H4 (cell line): ENCODE measurements at regions not wholly inside any gene's neighbourhood (a gene's known extent, or its start where the extent isn't known, plus 50 kb on each side); places are given as distances from the start of the nearest gene placed in this dataset.

Experiments
- DNase-seq: peaks from one replicate; pipeline ENCODE4 v3.0.0-alpha.2; 2015; ENCODE audit warnings: low spot score

DNA sequence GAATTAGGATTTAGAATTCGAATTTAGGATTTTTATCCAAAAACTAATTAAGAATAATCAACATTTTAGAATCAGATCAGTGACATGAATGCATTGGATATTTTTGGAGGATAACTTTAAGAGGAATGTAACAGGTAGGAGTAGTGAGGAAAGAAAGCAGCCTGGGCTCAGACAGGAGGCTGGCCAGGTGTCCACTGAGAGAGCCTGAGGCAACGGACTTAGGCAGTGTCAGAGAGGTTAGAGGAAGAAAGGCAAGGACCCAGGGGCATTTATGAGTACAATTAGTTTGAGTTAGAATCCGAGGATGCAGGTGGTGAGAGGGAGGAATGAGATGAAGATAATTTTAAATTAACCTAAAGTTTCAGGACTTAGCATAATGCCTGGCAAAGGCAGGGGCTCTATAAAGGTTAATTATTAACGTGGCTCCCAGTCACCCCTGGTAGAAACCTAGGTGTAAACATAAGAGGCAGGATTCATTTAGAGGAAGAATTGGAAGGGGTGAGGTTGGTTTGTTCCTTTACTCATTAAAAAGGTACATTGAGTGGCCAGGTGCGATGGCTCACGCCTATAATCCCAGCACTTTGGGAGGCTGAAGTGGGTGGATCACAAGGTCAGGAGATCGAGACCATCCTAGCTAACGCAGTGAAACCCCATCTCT is 507.1 kb downstream of the TMEM182 start:
- DNase-seq, result no peak

- no peak for DNase-seq
Measured at GRCh38 chr2:103276869-103277268, 515.0 kb downstream of the TMEM182 start.

GRCh38 chr2:103284750-103285149 is 522.9 kb downstream of the TMEM182 start:
- no peak for DNase-seq

- no peak for DNase-seq
Measured at GRCh38 chr2:103285354-103285753, 523.5 kb downstream of the TMEM182 start.

GRCh38 chr2:103287746-103288145 is 525.9 kb downstream of the TMEM182 start:
- no peak for DNase-seq

- no peak for DNase-seq
Measured at GRCh38 chr2:103288696-103289095, 526.9 kb downstream of the TMEM182 start.

- no peak for DNase-seq
Measured at GRCh38 chr2:103289105-103289725, 527.4 kb downstream of the TMEM182 start.

GRCh38 chr2:103292573-103292972 is 530.7 kb downstream of the TMEM182 start:
- DNase-seq, result no peak

DNA sequence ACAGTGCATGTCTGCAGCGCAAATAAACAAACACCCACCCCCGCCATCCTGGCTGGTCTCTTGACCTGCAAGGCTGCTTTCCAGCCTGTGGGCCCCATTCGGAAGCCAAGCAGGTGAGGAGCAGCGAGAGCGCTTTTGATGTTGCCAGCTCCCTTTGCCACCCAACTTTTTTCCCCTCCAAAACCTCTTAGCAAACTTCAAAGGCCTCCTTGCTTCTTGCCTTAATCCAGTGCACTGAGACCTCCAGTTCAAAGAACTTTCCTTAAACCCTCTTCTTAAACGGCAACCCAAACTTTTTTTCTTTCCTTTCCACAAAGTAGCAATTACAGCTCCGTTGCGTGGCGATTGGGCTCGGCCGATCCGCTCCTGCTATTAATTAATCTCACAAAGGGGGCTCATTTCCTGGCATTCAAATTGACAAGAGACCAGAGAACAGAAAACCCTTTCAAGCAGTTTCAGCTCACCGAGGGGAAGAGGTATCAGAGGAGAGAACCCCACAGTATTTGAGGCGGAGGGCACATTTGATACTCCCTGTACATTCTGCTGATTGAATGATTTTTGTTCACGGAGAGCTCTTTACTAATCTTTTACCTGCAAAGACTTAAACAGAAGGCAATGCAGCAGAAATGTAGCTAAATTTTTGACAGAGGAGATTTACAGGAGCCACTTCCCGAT is 531.4 kb downstream of the TMEM182 start:
- no peak for DNase-seq

DNA sequence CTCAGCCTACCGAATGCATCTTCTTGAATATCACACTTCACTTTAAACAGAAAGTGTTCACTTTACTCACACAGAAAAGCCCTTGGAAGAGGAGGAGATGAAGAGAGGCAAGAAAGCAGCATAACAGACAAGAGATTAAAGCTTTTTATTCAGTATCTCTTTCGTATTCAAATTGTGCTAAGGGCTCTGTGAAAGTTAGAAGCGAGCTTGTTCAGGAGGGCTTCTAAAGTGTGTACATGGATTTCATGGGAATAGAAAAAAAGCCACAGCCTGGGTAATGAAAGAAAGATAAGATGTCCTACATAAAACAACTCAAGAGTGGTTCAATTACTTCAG is 531.9 kb downstream of the TMEM182 start:
- no peak for DNase-seq

GRCh38 chr2:103294420-103294819 is 532.6 kb downstream of the TMEM182 start:
- no peak for DNase-seq

- DNase-seq, result no peak
Measured at GRCh38 chr2:103295591-103295990, 533.8 kb downstream of the TMEM182 start.

DNA sequence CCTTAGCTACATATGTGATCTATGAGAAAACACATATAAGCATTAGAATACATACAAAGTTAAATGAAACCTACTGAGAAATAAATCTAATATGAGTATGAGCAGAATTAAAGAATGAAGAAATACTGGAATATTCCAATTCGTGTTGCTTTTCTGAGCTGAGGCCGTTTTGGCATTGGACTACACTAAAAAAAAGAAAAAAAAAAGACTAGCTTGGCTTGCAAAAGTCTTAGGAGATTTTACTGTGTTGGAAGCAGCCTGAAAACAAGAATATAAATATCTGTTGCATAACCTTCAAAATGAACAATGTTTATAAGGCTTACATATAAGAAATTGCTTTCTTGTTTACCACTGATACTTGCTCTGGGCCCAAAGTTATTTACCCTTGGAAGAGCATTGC is 562.8 kb downstream of the TMEM182 start:
- DNase-seq, result no peak

GRCh38 chr2:103327386-103327785 is 565.6 kb downstream of the TMEM182 start:
- DNase-seq, result no peak

DNA sequence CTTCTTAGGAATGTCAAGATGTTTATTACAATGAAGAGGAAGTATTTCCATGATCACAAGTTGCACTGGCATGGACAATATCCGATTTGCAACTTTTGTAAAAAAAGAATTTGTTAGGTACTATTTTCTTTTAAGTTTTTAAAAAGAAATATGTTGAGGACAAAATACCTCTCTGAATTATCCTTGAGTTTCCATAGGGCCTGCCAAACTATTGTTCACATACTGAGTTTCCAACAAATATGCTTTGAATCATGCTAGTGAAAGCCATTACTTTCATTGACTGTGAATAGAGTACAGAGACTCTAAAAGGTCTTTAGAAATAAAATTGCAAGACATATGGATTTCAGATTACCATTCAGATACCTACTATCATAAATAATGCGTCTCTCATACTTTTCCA is 566.1 kb downstream of the TMEM182 start:
- no peak for DNase-seq

DNA sequence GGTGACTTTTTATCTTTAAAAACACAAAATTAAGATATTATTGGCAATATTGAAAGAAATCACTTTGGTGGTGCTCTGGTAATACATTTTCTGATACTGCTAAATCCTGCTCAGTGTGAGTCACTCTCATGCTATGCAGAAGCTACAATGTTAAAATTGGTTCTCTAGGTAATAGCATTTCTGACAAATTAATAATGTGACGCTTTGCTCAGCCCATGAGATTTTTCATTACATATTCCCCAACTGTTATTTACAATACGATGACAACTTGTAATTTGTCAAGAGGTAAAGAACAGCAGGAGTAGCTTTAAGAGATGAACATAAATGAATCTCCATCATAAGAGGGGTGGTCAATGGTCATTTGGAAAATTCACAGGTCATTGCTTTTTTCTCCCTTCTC is 573.6 kb downstream of the TMEM182 start:
- DNase-seq, result no peak

DNA sequence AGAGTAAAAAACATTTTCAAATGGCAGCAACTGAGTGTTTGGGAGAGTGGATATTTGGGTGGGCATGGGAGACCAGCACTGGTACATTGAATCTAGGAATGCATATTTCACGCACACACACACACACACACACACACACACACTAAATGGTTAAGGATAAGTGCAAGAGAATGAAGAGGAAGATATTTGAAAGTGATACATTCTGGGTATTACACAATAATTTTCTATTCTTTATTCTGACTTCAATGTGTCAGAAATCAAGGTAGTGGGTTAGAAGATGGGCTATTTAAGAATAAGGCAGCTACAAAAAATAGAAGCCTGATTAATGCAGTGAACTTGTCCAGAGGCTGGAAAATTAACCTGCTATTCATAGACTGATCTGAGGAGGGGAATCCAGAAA is 577.0 kb downstream of the TMEM182 start:
- DNase-seq, result no peak

GRCh38 chr2:103346780-103347179 is 584.9 kb downstream of the TMEM182 start:
- DNase-seq, result no peak

- no peak for DNase-seq
Measured at GRCh38 chr2:103353774-103354173, 591.9 kb downstream of the TMEM182 start.

- no peak for DNase-seq
Measured at GRCh38 chr2:103355287-103355686, 593.5 kb downstream of the TMEM182 start.

- peak; percentile 26 for DNase-seq
Measured at GRCh38 chr2:103361712-103362111, 599.9 kb downstream of the TMEM182 start.

- DNase-seq, result no peak
Measured at GRCh38 chr2:103363639-103364038, 601.8 kb downstream of the TMEM182 start.

GRCh38 chr2:103364177-103364576 is 602.3 kb downstream of the TMEM182 start:
- peak; percentile 6 for DNase-seq
